Neural progenitor cell (in vitro differentiated cells): ENCODE measurements at regions not wholly inside any gene's neighbourhood (a gene's known extent, or its start where the extent isn't known, plus 50 kb on each side); places are given as distances from the start of the nearest gene placed in this dataset.

Source experiments
- CTCF ChIP-seq: fragments of 200-600 bp; sonication (generic); IDR thresholded peaks from 2 replicates; pipeline ENCODE4 v1.5.1; 2017; ENCODE audit warnings: antibody characterized with exemption, mild to moderate bottlenecking
- EZH2 ChIP-seq: fragments of 200-600 bp; sonication (generic); IDR thresholded peaks from 2 replicates; pipeline ENCODE4 v1.6.1; 2017; ENCODE audit warnings: antibody characterized with exemption, mild to moderate bottlenecking, moderate library complexity
- EZH2phosphoT487 ChIP-seq: fragments of 200-600 bp; sonication (generic); IDR thresholded peaks from 2 replicates; pipeline ENCODE4 v1.6.1; 2017; ENCODE audit warnings: antibody characterized with exemption

- TF ChIP-seq CTCF (no peak), EZH2 (no peak), EZH2phosphoT487 (no peak)
These were observed 910.0 kb upstream of the GBE1 start for GRCh38 chr3:82671466-82671865.
